SW480 (cell line): ENCODE measurements at regions not wholly inside any gene's neighbourhood (a gene's known extent, or its start where the extent isn't known, plus 50 kb on each side); places are given as distances from the start of the nearest gene placed in this dataset.

Experiments
- DNase-seq: peaks from one replicate; pipeline ENCODE4 v3.0.0-alpha.2; 2016; ENCODE audit warnings: low spot score

DNA sequence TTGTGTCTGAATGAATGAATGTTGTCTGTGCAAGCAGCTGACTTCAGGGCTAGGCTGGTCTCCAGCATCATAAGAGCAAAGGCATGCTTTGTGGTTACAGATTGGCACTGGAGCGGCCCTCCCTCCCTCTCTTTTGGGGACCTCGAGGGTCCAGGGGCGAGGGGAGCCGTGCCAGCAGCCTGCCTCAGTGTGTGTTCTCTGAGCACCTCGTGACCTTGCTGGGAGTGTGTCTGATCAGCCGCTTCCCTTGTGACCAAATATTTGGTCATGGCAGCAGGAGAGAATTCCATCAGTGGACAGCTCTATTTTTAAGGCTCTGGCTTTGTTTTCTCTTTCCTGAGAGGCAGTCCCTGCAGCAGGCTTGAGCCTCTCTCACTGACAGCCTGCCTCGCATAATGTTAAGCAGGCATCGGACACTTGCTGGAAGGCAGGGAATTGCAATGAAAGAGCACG is 329.7 kb downstream of the UQCRFS1 start:
- DNase-seq, result no peak

DNA sequence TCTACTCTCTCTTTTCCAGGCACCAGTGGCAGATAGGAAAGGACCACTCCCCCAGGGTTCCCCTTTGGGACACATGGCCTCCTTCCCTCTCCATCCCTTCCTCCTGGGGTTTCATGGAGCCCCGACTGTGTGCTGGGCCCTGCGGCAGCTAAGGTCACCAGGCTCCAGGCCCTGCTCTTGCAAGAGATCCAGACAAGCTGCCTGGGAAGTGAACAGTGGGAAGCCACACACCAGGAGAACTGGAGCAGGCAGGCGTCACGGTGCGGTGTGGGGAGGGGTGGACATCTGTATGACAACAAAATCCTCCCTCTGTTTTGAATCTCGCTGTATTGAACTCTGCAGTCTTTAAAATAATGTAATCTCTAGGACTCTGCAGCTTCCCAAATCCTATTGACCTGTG is 330.1 kb downstream of the UQCRFS1 start:
- no peak for DNase-seq

DNA sequence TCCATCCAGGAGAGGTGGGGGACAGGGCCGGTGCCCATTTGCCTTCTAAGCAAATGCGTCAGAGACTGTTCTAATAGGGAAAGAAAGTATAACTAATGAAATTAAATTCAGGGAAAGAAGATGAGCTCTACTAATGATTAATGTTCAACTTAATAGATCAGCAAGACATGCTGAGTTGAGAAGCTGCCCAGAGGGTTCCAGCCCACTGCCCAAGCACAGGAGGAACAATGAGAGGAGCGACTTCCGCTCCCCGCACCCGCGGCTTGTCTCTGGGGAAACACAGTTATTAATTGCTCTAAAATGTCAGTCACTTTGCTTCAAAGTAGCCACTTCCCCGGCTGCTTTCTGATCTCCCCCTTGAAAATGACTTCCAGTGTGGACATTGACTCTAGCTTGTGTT is 331.3 kb downstream of the UQCRFS1 start:
- no peak for DNase-seq

DNA sequence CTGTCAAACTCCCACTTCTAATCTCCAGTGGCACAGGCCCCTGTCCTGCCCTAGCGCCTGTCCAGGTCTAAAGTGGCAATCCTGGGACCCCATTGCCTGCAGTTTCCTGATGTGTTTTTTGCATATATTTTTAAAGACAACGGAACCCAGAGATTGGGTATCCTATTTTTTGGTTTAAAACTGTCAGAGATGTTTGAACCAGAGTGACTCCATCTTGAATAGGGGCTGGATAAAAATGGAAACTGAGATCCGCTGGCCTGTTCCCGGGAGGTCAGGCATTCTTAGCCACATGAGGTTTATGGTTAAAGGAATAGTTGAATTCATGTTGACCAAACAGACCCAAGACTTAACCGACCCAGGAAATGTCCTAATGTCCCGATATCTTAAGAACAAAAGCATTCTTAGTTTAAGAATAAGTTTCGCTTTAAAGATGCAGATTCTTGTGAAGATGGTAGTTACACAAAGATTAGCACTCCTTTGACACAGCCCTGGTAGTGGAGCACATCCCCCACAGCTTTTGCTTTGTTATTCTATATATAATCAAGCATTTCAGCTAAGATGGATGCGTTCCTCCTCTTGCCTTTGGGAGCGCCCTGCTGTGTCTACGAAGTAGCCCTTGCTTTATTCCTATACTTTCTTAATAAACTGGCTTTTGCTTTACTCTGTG is 332.1 kb downstream of the UQCRFS1 start:
- no peak for DNase-seq

DNA sequence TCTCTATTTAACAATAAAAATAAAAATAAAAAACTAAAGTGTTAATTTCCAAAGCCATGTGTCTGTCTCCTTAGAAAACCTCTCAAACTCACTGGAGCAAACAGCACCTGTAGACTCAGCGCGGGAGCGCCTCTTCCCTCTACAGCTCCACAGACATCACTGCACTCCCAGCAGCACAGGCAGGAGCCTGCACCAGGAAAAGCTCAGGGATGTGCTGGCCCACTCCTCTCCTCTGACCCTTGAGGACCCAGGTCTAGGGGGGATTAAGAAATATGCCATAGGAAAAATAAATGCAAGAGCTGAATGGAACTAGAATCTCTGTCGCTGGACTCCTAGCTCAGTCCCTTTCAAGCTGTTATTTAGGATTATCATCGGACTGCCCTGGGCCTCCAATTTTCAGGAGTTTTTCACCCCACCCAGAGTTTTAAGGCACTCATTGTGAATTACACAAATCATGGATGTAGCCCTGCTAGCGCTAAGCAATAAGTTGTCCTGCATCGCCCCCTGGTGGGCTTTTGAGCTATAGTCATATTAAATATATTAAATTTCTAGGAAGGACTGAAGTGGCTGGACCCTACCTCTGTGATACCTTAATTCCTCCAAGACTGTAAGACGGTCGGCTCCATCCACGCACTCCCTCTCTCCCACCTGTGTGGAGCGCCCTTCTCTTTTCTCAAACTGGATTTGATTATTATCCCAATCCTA is 333.9 kb downstream of the UQCRFS1 start:
- DNase-seq, result peak; percentile 60

DNA sequence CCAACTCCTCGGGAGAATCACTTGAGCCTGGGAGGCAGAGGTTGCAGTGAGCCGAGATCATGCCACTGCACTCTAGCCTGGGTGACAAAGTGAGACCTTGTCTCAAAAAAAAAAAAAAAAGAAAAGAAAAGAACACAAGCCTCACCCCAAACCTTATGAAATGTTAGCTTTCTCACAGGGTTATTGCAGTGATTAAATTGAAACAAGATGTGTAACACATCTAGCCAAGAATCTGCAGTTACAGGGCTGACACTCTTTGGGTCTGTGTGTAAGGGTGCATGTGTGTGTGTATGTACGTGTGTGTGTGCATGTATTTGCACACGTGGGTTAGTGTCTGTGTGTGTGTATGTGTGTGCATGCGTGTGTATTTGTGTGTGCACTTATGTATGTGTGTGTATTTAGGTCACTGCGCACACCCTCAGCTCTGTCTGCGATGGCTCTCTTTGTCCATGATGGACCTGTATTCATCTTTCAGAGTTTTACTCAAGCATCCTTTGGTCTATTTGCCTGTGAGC is 336.3 kb downstream of the UQCRFS1 start:
- no peak for DNase-seq

DNA sequence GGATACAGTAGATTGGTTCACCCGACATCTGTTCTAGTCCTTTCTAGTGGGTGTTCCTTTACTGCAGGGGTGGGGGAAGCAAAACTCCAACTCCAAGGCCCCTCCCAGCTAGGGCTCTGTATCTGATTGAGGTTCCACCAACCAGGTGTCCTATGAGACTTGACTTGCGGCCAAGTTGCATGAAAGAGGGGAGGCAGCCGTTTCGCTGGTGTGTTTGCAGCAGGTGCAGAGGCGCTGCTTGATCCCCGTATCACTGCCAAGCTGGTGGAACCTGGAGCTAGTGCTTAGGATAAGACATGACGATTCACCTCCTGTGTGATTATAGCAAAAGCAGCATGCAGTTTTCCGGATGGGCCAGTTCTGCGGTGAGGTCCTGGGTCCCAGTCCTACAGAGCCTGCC is 338.2 kb downstream of the UQCRFS1 start:
- no peak for DNase-seq

DNA sequence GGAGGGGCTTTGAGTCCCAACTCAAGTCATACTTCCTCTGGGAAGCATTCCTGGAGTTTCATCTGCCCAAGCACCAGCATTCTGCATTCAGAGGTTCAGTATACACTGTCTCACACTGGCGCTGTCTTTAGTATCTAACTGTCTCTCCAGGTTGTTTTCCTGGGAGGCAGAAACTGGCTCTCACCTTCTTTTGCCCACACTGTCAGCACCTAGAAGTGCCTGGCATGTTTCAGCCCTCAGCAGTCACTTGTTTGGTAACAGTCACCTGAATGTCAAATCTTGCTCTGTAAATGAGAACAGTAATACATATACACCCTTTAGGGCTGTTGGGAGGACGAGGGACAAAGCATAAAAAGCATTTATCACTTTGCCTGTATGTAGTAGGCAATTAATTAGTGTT is 339.6 kb downstream of the UQCRFS1 start:
- no peak for DNase-seq

DNA sequence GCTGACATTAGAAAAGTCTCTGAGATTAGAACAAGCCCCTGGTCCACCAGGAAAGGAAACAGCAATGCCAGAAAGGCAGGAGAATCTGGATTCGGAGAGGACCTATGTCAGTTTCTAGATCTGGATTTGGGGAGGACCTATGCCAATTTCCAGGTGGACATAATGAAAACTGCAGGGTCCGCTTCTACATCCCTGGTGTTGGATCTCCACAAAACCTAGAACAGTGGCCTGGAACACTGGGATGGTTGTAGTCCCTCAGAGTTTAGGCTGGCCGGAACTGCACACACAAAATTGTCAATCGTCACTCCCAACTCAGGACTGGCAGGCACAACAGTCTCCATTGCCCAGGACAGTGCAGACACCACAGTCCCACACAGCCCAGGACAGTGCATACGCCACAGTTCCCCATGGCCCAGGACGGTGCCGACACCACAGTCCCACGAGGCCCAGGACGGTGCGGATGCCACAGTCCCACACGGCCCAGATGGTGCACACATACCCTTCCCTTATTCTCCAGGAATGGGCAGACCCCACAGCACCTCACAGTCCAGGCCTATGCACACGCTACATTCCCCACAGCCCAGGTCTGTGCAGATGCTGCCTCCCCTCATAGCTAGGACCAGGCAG is 341.7 kb downstream of the UQCRFS1 start:
- no peak for DNase-seq

DNA sequence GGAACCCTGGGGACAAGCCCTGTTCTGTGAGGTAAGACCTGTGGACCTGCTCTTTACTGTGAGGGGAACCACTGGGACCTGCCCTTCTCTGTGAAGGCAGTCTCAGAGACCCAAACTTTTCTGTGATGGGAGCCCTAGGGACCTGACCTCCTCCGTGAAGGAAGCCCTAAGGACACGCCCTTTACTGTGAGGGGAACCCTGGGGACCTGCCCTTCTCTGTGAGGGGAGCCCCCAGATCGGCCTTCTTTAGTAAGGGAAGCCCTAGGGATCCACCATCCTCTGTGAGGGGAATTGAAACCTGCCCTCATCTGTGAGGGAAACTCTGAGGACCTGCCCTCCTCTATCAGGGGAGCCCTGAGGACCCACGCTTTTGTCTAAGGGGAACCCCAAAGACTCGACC is 343.5 kb downstream of the UQCRFS1 start:
- no peak for DNase-seq

DNA sequence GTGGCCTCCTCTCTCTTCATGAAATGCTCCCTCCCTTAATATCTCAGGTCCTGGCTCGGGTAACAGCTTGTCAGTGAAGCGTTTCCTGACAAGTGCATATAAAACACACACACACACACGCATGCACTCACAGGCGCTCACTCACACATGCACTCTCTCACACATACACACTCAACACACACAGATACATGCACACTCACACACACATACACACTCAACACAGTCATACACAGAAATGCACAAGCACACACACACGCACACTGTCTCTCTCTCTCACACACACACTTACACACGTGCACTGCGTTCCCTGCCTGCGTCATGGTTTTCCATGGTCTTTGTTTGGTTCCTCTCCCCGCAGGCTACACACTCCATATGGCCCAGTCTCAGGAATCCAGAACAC is 344.1 kb downstream of the UQCRFS1 start:
- DNase-seq, result no peak

DNA sequence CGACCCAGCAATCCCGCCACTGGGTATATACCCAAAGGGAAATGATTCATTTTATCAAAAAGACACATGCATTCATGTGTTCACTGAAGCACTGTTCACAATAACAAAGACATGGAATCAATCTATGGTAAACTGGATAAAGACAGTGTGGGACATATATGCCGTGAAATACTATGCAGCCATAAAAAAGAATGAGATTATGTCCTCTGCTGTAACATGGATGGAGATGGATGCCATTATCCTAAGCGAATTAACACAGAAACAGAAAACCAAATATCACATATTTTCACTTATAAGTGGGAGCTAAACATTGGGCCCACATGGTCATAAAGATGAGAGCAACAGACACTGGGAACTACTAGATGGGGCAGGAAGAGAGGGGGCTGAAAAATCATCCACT is 345.0 kb downstream of the UQCRFS1 start:
- no peak for DNase-seq

DNA sequence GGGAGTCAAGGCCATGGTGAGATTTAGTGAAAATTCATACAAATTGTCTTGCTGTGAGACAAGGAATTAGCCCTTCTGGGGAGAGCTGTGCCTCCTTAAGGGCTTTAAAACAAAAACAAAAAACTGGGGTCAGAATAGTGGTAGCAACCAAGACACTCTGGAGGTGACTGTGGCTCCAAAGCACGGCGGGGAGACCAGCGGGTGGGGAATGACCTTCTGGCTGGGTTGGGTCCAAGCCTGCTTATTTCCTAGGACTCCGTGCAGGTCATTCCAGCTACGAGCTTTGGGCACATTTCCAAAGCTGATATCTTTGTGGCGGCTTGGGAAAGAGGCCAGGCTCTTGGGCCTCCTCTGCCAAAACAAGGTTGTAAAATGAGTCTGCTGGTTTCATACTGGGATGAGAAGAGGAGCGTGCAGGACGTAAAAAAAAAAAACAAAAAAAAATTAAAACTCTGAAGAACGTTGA is 348.3 kb downstream of the UQCRFS1 start:
- DNase-seq, result no peak

DNA sequence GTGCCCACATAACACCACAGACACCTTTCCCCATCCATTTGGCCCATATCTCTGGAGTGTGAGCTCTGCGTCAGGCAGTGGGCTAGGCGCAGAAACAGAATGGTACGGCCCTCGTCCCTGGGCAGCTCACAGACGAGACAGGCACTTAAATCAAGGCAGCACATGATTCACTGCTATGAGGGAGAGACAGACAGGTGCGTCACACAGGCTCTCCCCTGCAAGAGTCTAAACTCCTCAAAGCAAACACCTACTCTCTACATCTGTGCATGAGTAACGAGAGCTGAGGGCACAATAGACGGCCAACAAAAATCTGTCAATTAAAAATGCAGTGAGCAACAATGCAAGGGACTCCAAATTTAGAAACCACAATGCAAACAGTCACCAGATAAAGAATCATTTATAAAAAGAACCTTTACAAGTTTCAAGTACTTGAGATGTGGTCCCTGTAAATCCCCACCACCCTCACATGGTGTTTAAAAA is 348.9 kb downstream of the UQCRFS1 start:
- DNase-seq, result no peak

DNA sequence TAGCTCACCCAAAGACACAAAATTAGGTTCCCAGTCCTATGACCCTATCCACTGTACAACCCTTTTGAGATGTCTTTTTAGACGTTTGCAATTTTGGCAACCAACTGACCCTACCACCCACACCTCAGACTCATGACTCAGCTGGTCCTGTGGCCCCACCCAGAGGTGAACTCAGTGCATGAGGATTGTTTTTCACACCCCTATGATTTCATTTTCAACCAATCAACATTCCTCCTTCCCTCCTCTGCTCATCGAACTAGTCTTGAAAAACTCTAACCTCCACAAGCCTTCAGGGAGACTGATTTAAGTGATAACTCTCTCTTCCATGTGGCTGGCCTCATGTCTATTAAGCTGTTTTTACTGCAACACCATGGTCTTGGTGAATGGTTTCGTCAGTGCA is 350.7 kb downstream of the UQCRFS1 start:
- DNase-seq, result no peak

DNA sequence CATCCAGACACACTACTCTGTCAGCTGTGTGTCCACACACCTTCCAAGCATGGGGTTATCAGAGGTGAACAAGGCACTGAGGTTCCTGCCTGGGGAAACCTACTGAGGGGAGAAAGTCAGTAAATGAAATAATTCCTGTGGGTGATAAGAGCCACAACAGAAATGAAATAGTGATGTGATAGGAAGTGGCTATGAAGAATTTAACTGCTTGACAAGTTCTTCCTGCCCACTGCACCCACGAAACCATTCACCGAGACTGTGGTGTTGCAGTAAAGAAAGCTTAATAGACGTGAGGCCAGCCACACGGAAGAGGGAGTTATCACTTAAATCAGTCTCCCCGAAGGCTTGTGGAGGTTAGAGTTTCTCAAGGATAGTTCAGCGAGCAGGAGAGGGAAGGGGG is 353.1 kb downstream of the UQCRFS1 start:
- no peak for DNase-seq

DNA sequence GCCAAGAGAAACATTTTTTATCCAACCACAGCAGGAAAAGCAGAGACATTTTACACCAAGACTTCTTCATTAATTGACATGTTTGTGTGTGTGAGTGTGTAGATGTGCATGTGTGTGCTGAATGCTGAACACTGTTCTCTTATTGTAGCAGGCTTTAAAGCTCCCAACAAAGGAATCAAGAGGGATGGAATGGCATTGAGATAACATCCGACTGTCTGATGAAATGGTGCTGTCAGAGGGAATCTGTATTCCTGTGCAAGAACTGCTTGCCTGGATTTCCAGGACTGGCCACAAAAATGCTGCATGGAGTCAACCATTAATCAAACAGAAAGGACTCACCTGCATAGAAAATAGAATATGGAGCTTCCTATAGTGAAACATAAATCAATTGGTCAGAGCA is 354.0 kb downstream of the UQCRFS1 start:
- DNase-seq, result no peak

DNA sequence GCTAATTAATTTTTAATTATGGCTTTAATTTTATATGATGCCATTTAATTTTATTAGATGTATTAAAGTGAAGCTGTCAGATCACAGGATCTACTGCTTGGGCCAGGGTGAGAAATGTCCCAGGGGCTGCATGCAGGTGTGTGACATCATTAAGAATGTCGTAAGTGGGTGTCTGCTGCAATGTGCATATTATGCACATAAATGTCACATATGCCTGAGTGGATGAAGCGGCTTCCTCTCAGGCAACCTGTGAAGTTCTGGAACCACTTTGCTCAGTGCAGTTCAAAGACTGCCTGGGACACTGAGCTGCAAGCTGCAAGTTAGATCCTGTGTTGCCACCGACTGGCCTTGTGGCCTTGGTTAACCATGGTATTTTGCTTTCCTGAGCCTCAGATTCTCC is 355.0 kb downstream of the UQCRFS1 start:
- no peak for DNase-seq

DNA sequence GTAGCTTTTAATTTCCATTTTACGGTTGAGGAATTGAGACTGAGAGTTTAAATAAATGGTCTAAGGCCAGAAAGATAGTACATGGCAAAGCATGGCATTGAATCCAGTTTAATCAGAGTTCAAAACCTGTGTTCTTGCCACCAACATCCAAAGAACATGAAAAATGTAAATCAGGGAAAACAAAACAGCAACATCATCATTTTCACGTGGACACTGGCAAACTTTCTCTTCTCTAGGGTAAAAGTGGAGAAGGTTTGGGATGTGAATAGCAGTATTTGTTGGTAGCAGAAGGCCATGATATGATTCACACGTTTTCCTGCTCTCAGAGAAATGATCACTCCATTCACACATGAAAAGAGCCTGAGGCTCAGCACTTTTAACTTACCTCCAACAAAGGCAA is 357.7 kb downstream of the UQCRFS1 start:
- DNase-seq, result no peak

DNA sequence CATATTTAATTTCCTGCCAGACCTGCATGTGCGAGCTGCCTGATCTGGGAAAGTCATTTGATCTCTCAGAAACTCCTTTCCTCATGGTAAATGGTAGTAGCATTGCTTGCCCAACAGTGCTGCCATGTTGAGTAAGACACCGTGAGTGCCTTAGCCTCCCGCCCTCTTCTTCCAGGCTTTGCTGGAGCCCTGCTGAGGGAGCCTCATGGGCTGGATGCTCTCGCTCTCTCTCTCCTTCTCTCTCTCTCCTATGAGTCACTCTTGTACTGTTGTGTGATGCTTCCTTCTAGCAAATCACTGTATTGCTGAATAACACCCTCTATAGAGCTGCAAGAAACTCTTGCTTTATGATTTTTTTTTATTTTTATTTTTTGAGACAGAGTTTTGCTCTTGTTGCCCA is 365.5 kb downstream of the UQCRFS1 start:
- DNase-seq, result no peak

DNA sequence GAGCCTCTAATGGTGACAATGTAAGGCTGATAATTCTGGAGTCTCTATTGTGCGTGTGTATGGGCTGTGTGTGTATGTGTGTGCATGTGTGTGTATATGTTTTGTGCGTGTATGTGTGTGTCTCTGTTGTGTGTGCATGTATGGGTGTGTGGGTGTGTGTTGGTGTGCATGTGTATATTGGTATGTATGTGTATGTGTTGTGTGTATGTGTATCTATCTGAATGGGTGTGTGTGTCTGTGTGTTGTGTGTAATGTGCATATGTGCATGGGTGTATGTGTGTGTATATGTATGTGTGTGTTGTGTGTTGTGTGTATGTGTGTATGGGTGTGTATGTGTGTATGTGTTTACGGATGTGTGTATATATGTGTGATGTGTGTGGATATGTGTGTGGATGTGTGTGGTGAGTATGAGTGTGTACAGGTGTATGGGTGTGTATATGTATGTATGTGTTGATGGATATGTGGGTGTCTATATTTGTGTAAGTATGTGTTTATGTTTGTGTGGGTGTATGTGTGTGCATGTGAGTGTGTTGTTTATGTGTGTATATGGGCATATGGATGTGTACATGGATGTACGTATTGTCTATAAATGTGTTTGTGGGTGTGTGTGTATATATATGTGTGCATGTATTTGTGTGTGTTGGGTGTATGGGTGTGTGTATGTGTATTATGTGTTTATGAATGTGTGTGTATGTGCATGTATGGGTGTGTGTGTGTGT is 366.7 kb downstream of the UQCRFS1 start:
- no peak for DNase-seq

DNA sequence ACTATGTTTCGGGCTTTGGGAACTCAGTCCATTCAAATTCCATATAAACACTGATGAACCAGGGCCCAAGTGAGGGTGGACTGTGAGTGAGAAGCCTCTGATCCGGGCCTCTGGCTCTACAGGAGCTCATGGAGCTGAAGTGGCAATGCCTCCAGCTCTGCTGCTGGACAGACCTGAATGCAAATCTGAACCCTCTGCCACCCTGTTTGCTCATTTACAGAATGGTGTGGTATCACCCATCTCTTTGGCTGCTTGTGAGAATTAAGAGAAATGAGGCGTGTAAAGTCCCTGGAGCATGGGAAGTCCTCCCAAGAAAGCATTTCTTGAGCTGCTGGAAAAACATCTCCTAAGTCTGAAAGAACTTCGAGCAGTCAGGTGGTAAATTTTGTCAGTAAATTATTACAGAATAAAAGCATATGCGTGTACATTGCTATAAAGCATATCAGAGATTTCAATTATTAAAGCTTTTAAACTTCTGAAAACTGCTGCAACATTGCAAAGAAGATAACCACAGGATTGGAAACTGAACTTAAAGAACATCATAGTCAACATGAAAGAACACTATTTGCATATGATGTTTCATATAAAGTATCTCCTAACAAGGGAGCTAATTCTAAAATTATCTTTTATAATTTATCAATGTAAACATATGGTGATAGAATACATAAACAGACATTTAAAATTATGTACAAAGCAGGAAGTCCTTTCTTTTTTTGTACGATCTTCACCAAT is 369.0 kb downstream of the UQCRFS1 start:
- no peak for DNase-seq
